ENCODE measurements at regions not wholly inside any gene's neighbourhood (a gene's known extent, or its start where the extent isn't known, plus 50 kb on each side); places are given as distances from the start of the nearest gene placed in this dataset.

DNA sequence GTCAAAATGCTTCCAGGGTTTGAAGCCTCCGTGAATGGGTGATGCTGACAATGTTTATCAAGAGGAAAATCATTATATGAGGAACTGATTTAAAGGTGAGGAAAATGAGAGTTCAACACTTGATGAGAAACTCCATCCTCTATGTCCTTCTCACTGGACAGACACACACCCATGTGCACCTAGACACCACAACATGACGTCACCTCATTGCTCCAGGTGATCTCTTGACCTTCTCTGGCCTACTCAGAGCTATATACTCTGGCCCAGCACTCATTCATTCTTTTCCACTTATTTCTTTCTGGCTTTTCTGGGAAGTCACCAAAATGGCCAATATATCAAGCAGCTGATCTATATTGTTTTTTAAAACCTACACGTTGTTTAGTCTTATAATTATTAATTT is 778.7 kb upstream of the PCDH20 start:
- DNase-seq (ENCODE audit: low spot score), result no peak
- TF ChIP-seq, protein P1, sequence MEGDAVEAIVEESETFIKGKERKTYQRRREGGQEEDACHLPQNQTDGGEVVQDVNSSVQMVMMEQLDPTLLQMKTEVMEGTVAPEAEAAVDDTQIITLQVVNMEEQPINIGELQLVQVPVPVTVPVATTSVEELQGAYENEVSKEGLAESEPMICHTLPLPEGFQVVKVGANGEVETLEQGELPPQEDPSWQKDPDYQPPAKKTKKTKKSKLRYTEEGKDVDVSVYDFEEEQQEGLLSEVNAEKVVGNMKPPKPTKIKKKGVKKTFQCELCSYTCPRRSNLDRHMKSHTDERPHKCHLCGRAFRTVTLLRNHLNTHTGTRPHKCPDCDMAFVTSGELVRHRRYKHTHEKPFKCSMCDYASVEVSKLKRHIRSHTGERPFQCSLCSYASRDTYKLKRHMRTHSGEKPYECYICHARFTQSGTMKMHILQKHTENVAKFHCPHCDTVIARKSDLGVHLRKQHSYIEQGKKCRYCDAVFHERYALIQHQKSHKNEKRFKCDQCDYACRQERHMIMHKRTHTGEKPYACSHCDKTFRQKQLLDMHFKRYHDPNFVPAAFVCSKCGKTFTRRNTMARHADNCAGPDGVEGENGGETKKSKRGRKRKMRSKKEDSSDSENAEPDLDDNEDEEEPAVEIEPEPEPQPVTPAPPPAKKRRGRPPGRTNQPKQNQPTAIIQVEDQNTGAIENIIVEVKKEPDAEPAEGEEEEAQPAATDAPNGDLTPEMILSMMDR (IDR thresholded peaks at IDR 0.05), result no peak

DNA sequence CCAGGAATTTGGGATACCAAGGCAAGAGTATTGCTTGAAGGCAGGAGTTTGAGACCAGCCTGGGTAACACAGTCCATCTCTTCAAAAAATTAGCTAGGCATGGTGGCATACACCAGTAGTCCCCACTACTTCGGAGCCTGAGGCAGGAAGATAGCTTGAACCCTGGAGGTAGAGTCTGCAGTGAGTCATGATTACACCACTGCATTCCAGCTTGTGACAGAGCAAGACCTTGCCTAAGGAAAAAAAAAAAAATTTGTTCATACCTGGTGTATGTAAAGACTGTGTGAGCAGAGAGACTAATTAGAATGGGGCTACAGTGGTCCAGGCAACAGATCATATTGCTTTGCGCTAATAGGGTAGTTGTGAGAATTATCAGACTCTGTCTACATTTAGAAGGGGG is 778.3 kb upstream of the PCDH20 start:
- DNase-seq (ENCODE audit: low spot score) (no peak), ATAC-seq (ENCODE audit: low FRiP score) (no peak)
- TF ChIP-seq, protein P1 (IDR thresholded peaks at IDR 0.05), result no peak

More for the DNA sequence above, 778.7 kb upstream of the PCDH20 start:
- ATAC-seq (ENCODE audit: low FRiP score), result no peak

DNA sequence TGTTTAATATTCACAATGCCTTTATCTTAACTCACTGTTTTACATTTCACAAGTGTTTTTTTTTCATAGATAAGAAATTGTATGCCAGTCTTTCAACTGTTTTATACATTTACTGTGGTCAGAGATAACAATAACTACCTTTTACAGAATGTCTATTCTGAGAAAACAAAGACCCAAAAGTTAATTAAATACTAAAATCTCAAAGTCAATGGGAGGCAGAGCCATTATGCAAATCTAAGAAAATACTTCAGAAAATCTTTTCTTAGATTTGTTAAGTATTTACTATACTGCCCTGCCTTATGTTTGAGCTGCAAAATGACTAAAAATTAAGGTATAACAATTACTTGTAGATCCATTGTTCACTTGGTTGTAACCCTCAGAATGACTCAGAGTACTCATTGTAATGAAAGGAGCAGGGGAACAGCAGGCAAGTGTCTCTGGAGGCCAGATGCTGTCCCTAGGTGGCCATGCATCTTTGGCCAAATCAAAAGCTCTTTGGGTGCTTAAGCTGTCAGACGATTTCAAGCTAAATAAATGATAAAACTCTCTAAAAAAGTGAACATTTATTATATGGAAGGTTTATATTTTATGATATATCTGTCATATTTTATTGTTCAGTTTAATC is 770.1 kb upstream of the PCDH20 start:
- DNase-seq (ENCODE audit: low spot score) (no peak), ATAC-seq (ENCODE audit: low FRiP score) (no peak)
- TF ChIP-seq, protein P1 (IDR thresholded peaks at IDR 0.05), result no peak

DNA sequence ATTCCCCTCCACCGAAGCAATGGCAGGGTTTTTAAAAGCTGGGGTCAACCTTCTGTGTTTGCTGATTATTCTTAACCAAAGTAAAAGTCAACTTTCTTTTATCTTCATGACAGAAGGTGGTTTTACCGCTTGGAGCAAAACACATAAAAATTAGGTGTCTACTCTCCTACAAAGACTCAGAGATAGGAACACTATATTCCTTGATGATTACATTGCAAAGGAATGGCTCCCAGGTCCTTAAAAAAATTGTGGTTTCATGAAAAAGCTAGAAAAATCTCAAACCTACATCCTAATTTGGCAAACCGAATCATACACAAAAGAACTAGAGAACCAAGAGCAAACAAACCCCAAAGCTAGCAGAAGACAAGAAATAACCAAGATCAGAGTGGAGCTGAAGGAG is 760.4 kb upstream of the PCDH20 start:
- ATAC-seq (ENCODE audit: low FRiP score) (no peak), DNase-seq (ENCODE audit: low spot score) (no peak)
- TF ChIP-seq, protein P1 (IDR thresholded peaks at IDR 0.05), result no peak

DNA sequence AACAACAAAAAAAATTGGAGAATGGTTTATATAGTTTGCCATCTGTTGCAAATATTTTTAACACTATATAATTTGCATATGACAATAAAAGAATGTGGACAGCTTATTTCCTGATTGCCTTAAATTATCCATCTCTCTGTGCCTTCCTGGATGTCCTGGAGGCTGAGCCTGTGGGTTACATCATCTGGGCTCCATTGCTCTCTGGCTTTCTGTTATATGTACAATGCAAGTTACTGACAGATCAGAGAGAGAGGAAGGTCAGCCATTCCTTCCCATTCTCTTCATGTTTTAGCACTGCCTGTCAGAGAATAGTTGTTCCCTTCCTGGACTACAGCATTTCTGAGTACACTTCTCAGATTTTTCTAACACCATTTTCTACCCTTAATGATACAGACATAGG is 758.3 kb upstream of the PCDH20 start:
- ATAC-seq (ENCODE audit: low FRiP score) (no peak), DNase-seq (ENCODE audit: low spot score) (no peak)
- TF ChIP-seq, protein P1 (IDR thresholded peaks at IDR 0.05), result no peak

DNA sequence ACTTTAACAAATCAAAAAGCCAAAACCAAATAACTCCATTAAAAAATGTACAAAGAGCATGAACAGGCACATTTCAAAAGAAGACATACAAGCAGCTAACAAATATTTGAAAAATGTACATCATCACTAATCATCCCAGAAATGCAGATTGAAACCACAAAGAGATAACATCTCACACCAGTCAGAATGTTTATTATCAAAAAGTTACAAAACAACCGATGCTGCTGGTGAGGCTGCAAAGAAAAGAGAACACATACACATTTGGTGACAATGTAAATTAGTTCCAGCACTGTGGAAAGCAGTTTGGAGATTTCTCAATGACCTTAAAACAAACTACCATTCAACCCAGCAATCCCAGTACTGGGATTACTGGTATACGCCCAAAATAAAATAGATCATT is 756.0 kb upstream of the PCDH20 start:
- TF ChIP-seq, protein P1 (IDR thresholded peaks at IDR 0.05), result no peak
- no peak for ATAC-seq (ENCODE audit: low FRiP score)
- no peak for DNase-seq (ENCODE audit: low spot score)

DNA sequence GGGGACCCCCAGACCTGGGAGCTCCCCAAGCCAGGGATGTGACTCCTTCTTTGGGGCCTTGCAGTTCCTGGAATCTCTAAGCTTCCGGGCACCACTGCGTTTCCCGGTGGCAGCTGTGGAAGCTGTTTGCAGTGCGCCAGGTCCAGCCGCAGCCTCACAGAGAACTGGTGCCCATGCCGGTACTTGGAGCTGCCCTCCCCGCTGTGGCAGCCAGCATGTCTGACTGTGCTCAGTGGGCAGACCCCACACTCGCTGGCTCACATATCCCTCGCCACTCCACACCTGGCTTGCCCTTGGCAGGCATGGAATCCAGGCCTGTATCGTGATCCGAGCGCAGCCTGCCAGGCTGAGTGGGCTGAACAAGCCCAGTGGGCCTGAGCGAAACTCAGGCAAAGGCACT is 753.2 kb upstream of the PCDH20 start:
- DNase-seq (ENCODE audit: low spot score) (no peak), ATAC-seq (ENCODE audit: low FRiP score) (no peak)
- TF ChIP-seq, protein P1 (IDR thresholded peaks at IDR 0.05), result no peak

Measured in omental fat pad (tissue), 3 donors.